GM12878 (cell line): ENCODE measurements at regions not wholly inside any gene's neighbourhood (a gene's known extent, or its start where the extent isn't known, plus 50 kb on each side); places are given as distances from the start of the nearest gene placed in this dataset.

Source experiments
- CTCF ChIP-seq, 3 experiments: IDR thresholded peaks in 2 of 3; conservative IDR thresholded peaks in 1 of 3; 2 replicates each; pipeline ENCODE4 v1.5.1; 2011; ENCODE audit warnings: low read depth in 3 of 3, low read length in 3 of 3, mild to moderate bottlenecking in 3 of 3, control low read depth in 2 of 3, moderate library complexity in 2 of 3, inconsistent platforms in 1 of 3, mixed read lengths in 1 of 3; ENCODE audit not compliant: control insufficient read depth in 2 of 3, insufficient read depth in 1 of 3; ENCODE audit errors: extremely low read depth in 1 of 3
- EZH2 ChIP-seq: IDR thresholded peaks from 2 replicates; pipeline ENCODE4 v1.6.1; 2012; ENCODE audit warnings: low read depth, mild to moderate bottlenecking, control low read depth, inconsistent platforms, low read length, borderline replicate concordance; ENCODE audit not compliant: control insufficient read depth
- FOXK2 ChIP-seq: fragments of 450-650 bp; IDR thresholded peaks from 2 replicates; pipeline ENCODE4 v1.6.1; 2017; ENCODE audit warnings: mild to moderate bottlenecking, moderate library complexity
- KAT2A ChIP-seq: conservative IDR thresholded peaks from 2 replicates; pipeline ENCODE4 v1.6.1; 2011; ENCODE audit warnings: low read depth, low read length; ENCODE audit not compliant: control insufficient read depth
- REST ChIP-seq: IDR thresholded peaks from 2 replicates; pipeline ENCODE4 v1.6.1; 2012; ENCODE audit warnings: mild to moderate bottlenecking, low read depth, low read length
- STAT1 ChIP-seq: fragments of 450-650 bp; conservative IDR thresholded peaks from 2 replicates; pipeline ENCODE4 v1.6.1; 2014; ENCODE audit warnings: antibody characterized with exemption, mild to moderate bottlenecking
- TAF1 ChIP-seq: IDR thresholded peaks from 2 replicates; pipeline ENCODE4 v1.6.1; 2011; ENCODE audit warnings: mild to moderate bottlenecking, low read depth, low read length, borderline replicate concordance
- TCF12 ChIP-seq: IDR thresholded peaks from 2 replicates; pipeline ENCODE4 v1.6.1; 2011; ENCODE audit warnings: low read depth, mild to moderate bottlenecking, low read length
- YY1 ChIP-seq: IDR thresholded peaks from 2 replicates; pipeline ENCODE4 v1.6.1; 2011; ENCODE audit warnings: low read depth, mild to moderate bottlenecking, low read length

- TF ChIP-seq YY1 (no peak), CTCF (IDR thresholded peaks at IDR 0.05 in 2 of 3, conservative IDR thresholded peaks at IDR 0.05 in 1 of 3; ENCODE audit: control insufficient read depth in 2 of 3, extremely low read depth in 1 of 3, insufficient read depth in 1 of 3, low read depth in 3 of 3, low read length in 3 of 3) (no peak), STAT1 (no peak), REST (no peak), TCF12 (no peak), FOXK2 (no peak), TAF1 (no peak), EZH2 (no peak), KAT2A (no peak)
Observed at GRCh38 chr22:49107961-49108530, 719.6 kb downstream of the BRD1 start.
